GM13977 (cell line): ENCODE measurements at regions not wholly inside any gene's neighbourhood (a gene's known extent, or its start where the extent isn't known, plus 50 kb on each side); places are given as distances from the start of the nearest gene placed in this dataset.

ENCODE experiments used
- DNase-seq: peaks from one replicate; pipeline ENCODE4 v3.0.0; 2012; ENCODE audit warnings: low spot score
- CTCF ChIP-seq: IDR thresholded peaks from 2 replicates; pipeline ENCODE4 v1.5.1; 2012; ENCODE audit warnings: mild to moderate bottlenecking, control low read depth; ENCODE audit not compliant: insufficient read depth; ENCODE audit errors: extremely low read depth, missing control alignments
- in situ Hi-C: fragments of 300-500 bp; cut with MboI; formaldehyde crosslinking; loops from one replicate; pipeline ENCODE4 v1.12.0; 2022; ENCODE audit warnings: low sequenced_read_pairs, low pct_unique_long_range_greater_than_20kb, mixed read lengths, inconsistent platforms; ENCODE audit not compliant: unreplicated experiment

- TF ChIP-seq CTCF, result no peak
- no peak for DNase-seq
- in situ Hi-C loops, result no loop called here
These were observed 53.2 kb upstream of the DYRK2 start for GRCh38 chr12:67595365-67595764.

- no peak for TF ChIP-seq CTCF
- no peak for DNase-seq
- in situ Hi-C loops, result no loop called here
These were observed 49.9 kb upstream of the DYRK2 start for GRCh38 chr12:67598598-67598997.
